Body of pancreas (tissue), 4 donors: ENCODE measurements at regions not wholly inside any gene's neighbourhood (a gene's known extent, or its start where the extent isn't known, plus 50 kb on each side); places are given as distances from the start of the nearest gene placed in this dataset.
"Not testable (repeated sequence)": the region's sequence is repeated elsewhere in the genome, so short reads cannot be mapped to it uniquely, and the experiment has no call there.

ENCODE experiments used
- ATAC-seq: fragments of 150-250 bp; one replicate; pipeline ENCODE4 v1.9.1; 2016
- DNase-seq, 4 donors: peaks; one replicate each; pipeline ENCODE4 v3.0.0-alpha.2; 2019
- H3K27ac ChIP-seq, 4 donors: fragments of 200-600 bp; sonication (generic); 1 replicate in 3 of 4; 2 replicates in 1 of 4; pipeline versions ENCODE4 v1.5.1 to v1.6.1; 2016 to 2019; ENCODE audit warnings: mild to moderate bottlenecking in 1 of 4, mixed read lengths in 1 of 4, moderate library complexity in 1 of 4
- H3K27me3 ChIP-seq, 2 donors: fragments of 200-600 bp; sonication (generic); one replicate each; pipeline ENCODE4 v1.6.0; 2016; ENCODE audit warnings: mild to moderate bottlenecking in 1 of 2
- H3K36me3 ChIP-seq, 2 donors: fragments of 200-600 bp; sonication (generic); replicated peaks in 1 of 2; 2 replicates each; pipeline ENCODE4 v1.5.1; 2016; ENCODE audit warnings: low read depth in 2 of 2; ENCODE audit not compliant: insufficient read depth in 1 of 2
- H3K4me1 ChIP-seq: fragments of 200-600 bp; sonication (generic); one replicate; pipeline ENCODE4 v1.6.0; 2016
- H3K4me3 ChIP-seq, 2 donors: fragments of 200-600 bp; sonication (generic); 1 replicate in 1 of 2; 2 replicates in 1 of 2; pipeline ENCODE4 v1.5.1; 2016 to 2019
- H3K9me3 ChIP-seq, 3 donors: fragments of 200-600 bp; sonication (generic); 1 replicate in 2 of 3; 2 replicates in 1 of 3; pipeline ENCODE4 v1.5.1; 2016
- POLR2A ChIP-seq, 3 donors: fragments of 450-650 bp; IDR thresholded peaks; one replicate each; pipeline ENCODE4 v1.6.1; 2016; ENCODE audit warnings: antibody characterized with exemption in 3 of 3, mild to moderate bottlenecking in 2 of 3
- WGBS, 2 donors: methylation state at CpG; one replicate each; pipeline ENCODE4 v1.1.5; 2017; 5-methylcytosine and 5-hydroxymethylcytosine counted together
- intact Hi-C: fragments of 100-400 bp; cut with DNase I; formaldehyde crosslinking; loops from one replicate; pipeline ENCODE4 v1.15.1; 2023
- TF ChIP-seq, protein P1 (sequence below), 7 experiments: fragments of 450-650 bp in 4 of 7; fragments of 200-600 bp in 3 of 7; sonication (generic) in 3 of 7; IDR thresholded peaks; one replicate each; pipeline ENCODE4 v1.5.1; 2016 to 2019; ENCODE audit warnings: antibody characterized with exemption in 7 of 7

DNA sequence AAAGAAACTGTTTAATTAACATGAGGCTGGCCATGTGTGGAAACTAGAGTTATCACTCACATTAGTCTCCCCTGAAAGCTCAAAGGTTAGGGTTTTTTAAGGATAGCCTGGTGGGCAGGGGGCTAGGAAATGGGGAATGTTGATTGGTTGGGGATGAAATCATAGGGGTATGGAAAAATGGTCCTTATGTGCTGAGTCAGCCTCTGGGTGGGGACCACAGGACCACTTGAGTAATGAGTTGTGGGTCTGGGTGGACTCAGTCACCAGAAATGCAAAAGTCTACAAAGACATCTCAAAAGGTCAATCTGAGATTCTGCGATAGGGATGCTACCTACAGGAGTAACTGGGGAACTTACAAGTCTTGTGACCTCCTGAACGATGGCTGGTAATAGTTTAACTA lies 362.8 kb downstream of the DMAC1 start:
- no peak overlapping the region for H3K4me3 ChIP-seq
- no peaks in the 10 kb centered on the region for H3K36me3 ChIP-seq
- no peaks in the 10 kb centered on the region for H3K27me3 ChIP-seq
- intact Hi-C loops = no loop called here
- H3K27ac ChIP-seq = no peak overlapping the region
- 70 to 83% methylated on average over 2 of the region's 2 CpGs for WGBS, 2 donors
- no peaks in the 10 kb centered on the region for H3K4me1 ChIP-seq
- no peak for DNase-seq
- ATAC-seq = no peak
- TF ChIP-seq, protein P1, sequence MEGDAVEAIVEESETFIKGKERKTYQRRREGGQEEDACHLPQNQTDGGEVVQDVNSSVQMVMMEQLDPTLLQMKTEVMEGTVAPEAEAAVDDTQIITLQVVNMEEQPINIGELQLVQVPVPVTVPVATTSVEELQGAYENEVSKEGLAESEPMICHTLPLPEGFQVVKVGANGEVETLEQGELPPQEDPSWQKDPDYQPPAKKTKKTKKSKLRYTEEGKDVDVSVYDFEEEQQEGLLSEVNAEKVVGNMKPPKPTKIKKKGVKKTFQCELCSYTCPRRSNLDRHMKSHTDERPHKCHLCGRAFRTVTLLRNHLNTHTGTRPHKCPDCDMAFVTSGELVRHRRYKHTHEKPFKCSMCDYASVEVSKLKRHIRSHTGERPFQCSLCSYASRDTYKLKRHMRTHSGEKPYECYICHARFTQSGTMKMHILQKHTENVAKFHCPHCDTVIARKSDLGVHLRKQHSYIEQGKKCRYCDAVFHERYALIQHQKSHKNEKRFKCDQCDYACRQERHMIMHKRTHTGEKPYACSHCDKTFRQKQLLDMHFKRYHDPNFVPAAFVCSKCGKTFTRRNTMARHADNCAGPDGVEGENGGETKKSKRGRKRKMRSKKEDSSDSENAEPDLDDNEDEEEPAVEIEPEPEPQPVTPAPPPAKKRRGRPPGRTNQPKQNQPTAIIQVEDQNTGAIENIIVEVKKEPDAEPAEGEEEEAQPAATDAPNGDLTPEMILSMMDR (IDR thresholded peaks at IDR 0.05) = no peak
- no peak for TF ChIP-seq POLR2A (IDR thresholded peaks at IDR 0.05)
- no peaks in the 10 kb centered on the region for H3K9me3 ChIP-seq

- Histone ChIP-seq H3K36me3 (no peaks in the 10 kb centered on the region), H3K27ac (no peak overlapping the region), H3K9me3 (no peaks in the 10 kb centered on the region), H3K4me3 (no peak overlapping the region), H3K4me1 (no peaks in the 10 kb centered on the region), H3K27me3 (no peaks in the 10 kb centered on the region)
- intact Hi-C loops = no loop called here
- DNase-seq (no peak), ATAC-seq (no peak)
- TF ChIP-seq, protein P1 (IDR thresholded peaks at IDR 0.05) = no peak
- no peak for TF ChIP-seq POLR2A (IDR thresholded peaks at IDR 0.05)
- 62 to 85% methylated on average over 3 of the region's 3 CpGs for WGBS, 2 donors
Observed at GRCh38 chr9:7433508-7434292, 365.9 kb downstream of the DMAC1 start.

DNA sequence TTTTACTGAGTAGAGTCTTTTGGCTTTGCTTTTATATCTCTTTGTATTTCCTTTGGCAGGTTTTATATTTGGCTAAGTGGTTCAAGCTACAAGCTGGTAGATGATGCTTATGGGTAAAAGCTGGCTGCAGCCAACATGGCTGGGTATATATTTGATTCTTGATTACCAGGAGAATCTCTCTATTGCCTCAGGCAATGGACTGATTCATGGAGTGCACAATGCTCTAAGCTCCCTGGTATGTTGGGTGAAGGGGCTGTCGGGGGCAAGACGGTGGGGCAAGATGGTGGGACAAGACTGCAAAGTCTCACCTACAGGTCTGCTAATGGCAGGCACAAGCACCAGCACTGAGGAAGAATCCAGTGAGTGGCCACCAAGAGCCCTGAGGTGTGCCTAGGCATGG lies 366.6 kb downstream of the DMAC1 start:
- ATAC-seq (no peak), DNase-seq (no peak)
- Histone ChIP-seq H3K27ac (no peak overlapping the region), H3K4me3 (no peak overlapping the region), H3K36me3 (no peaks in the 10 kb centered on the region), H3K4me1 (no peaks in the 10 kb centered on the region), H3K27me3 (no peaks in the 10 kb centered on the region), H3K9me3 (no peaks in the 10 kb centered on the region)
- intact Hi-C loops = no loop called here
- WGBS, 2 donors = 85% methylated on average over 2 of the region's 2 CpGs; no CpG with 5 or more reads in 1 of the 2 donors
- TF ChIP-seq, protein P1 (IDR thresholded peaks at IDR 0.05) = no peak
- TF ChIP-seq POLR2A (IDR thresholded peaks at IDR 0.05) = no peak

GRCh38 chr9:7417397-7417796 lies 382.2 kb downstream of the DMAC1 start:
- H3K4me3 ChIP-seq, DNase-seq, H3K4me1 ChIP-seq, intact Hi-C loops, H3K36me3 ChIP-seq, H3K27me3 ChIP-seq, H3K27ac ChIP-seq, H3K9me3 ChIP-seq, ATAC-seq: not testable (repeated sequence)
- WGBS, 2 donors = 56 to 65% methylated on average over 1 of the region's 1 CpG

DNA sequence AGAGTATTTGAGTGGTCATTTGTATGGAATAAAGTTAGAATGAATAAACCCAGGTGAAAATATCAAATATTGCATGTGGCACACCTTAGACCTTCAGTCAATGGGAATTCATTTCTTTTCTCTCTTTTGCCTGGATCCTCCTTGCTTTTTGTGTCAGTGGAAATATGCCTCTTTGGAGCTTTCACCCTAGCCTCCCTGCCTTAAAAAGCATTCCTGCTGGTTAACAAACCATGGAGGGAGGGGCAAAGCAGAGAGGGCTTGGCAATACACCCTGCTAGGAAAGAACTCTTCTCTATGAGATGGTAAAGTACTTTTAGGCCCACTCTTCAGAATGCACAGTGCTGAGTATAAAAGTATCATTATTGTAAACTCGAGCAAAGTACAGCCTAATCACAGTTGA lies 383.7 kb downstream of the DMAC1 start:
- Histone ChIP-seq H3K4me1 (no peaks in the 10 kb centered on the region), H3K9me3 (peaks cover 0 to 3% (median 0%) of the 10 kb centered on the region in 3 donors), H3K36me3 (no peaks in the 10 kb centered on the region), H3K4me3 (no peak overlapping the region), H3K27ac (no peak overlapping the region), H3K27me3 (no peaks in the 10 kb centered on the region)
- intact Hi-C loops = no loop called here
- DNase-seq = no peak
- no peak for ATAC-seq
- no peak for TF ChIP-seq POLR2A (IDR thresholded peaks at IDR 0.05)
- TF ChIP-seq, protein P1 (IDR thresholded peaks at IDR 0.05) = no peak
- 17 to 38% methylated on average over 1 of the region's 1 CpG for WGBS, 2 donors
